ENCODE measurements at regions not wholly inside any gene's neighbourhood (a gene's known extent, or its start where the extent isn't known, plus 50 kb on each side); places are given as distances from the start of the nearest gene placed in this dataset.

GRCh38 chr4:36494016-36494415 is 212.6 kb downstream of the DTHD1 start:
- DNase-seq, result no peak

GRCh38 chr4:36494747-36495146 is 213.3 kb downstream of the DTHD1 start:
- no peak for DNase-seq

GRCh38 chr4:36502350-36502749 is 220.9 kb downstream of the DTHD1 start:
- DNase-seq, result no peak

GRCh38 chr4:36508394-36508793 is 227.0 kb downstream of the DTHD1 start:
- DNase-seq, result no peak

- no peak for DNase-seq
These were observed 228.4 kb downstream of the DTHD1 start for GRCh38 chr4:36509845-36510244.

- DNase-seq, result no peak
These were observed 230.4 kb downstream of the DTHD1 start for GRCh38 chr4:36511785-36512184.

- DNase-seq, result no peak
These were observed 235.2 kb downstream of the DTHD1 start for GRCh38 chr4:36516522-36517095.

GRCh38 chr4:36523182-36523581 is 241.8 kb downstream of the DTHD1 start:
- DNase-seq, result no peak

GRCh38 chr4:36532670-36533379 is 251.4 kb downstream of the DTHD1 start:
- DNase-seq, result no peak

- DNase-seq, result no peak
These were observed 252.5 kb downstream of the DTHD1 start for GRCh38 chr4:36533944-36534343.

- no peak for DNase-seq
These were observed 266.0 kb downstream of the DTHD1 start for GRCh38 chr4:36547383-36547782.

GRCh38 chr4:36549252-36549651 is 267.8 kb downstream of the DTHD1 start:
- DNase-seq, result no peak

GRCh38 chr4:36549992-36550391 is 268.6 kb downstream of the DTHD1 start:
- DNase-seq, result no peak

GRCh38 chr4:36551697-36552214 is 270.3 kb downstream of the DTHD1 start:
- DNase-seq, result peak in 1 of 2 donors; percentile 5

GRCh38 chr4:36553029-36553428 is 271.6 kb downstream of the DTHD1 start:
- DNase-seq, result no peak

GRCh38 chr4:36553453-36553852 is 272.0 kb downstream of the DTHD1 start:
- DNase-seq, result no peak

GRCh38 chr4:36556984-36557383 is 275.6 kb downstream of the DTHD1 start:
- no peak for DNase-seq

GRCh38 chr4:36568575-36568974 is 287.2 kb downstream of the DTHD1 start:
- no peak for DNase-seq

- DNase-seq, result no peak
These were observed 292.0 kb downstream of the DTHD1 start for GRCh38 chr4:36573441-36573840.

- no peak for DNase-seq
These were observed 293.4 kb downstream of the DTHD1 start for GRCh38 chr4:36574816-36575215.

- no peak for DNase-seq
These were observed 300.8 kb downstream of the DTHD1 start for GRCh38 chr4:36582198-36582597.

GRCh38 chr4:36587909-36588472 is 306.6 kb downstream of the DTHD1 start:
- no peak for DNase-seq

GRCh38 chr4:36590343-36590742 is 308.9 kb downstream of the DTHD1 start:
- no peak for DNase-seq

- DNase-seq, result no peak
These were observed 320.6 kb downstream of the DTHD1 start for GRCh38 chr4:36601864-36602495.

Measured in CD4-positive, alpha-beta T cell treated with Interferon alpha-2 for 1 hour (primary cell).